Neural cell (in vitro differentiated cells): ENCODE measurements at regions not wholly inside any gene's neighbourhood (a gene's known extent, or its start where the extent isn't known, plus 50 kb on each side); places are given as distances from the start of the nearest gene placed in this dataset.

ENCODE experiments used
- H2AFZ ChIP-seq: fragments of 200-600, 300-800 bp; sonication (generic), shearing (Covaris generic); 2 replicates; pipeline ENCODE4 v1.6.0; 2014; ENCODE audit warnings: low read depth, mild to moderate bottlenecking, antibody characterized with exemption, low read length, moderate library complexity
- H3F3A ChIP-seq: fragments of 200-600 bp; shearing (Covaris generic); 2 replicates; pipeline ENCODE4 v1.6.1; 2016; ENCODE audit warnings: mild to moderate bottlenecking, moderate library complexity, mixed read lengths, antibody characterized with exemption, low read length; ENCODE audit not compliant: insufficient read depth, poor library complexity, severe bottlenecking
- H3K27ac ChIP-seq: fragments of 200-600, 300-800 bp; sonication (generic), shearing (Covaris generic); 2 replicates; pipeline ENCODE4 v1.5.1; 2014; ENCODE audit warnings: mild to moderate bottlenecking, low read length, moderate library complexity
- H3K27me3 ChIP-seq: fragments of 300-800, 200-600 bp; sonication (generic), shearing (Covaris generic); 2 replicates; pipeline ENCODE4 v1.6.0; 2014; ENCODE audit warnings: mild to moderate bottlenecking, low read depth, low read length, moderate library complexity; ENCODE audit not compliant: insufficient read depth
- H3K36me3 ChIP-seq: fragments of 300-800, 200-600 bp; sonication (generic), shearing (Covaris generic); 2 replicates; pipeline ENCODE4 v1.5.1; 2014; ENCODE audit warnings: mild to moderate bottlenecking, antibody characterized with exemption, low read length, moderate library complexity; ENCODE audit not compliant: insufficient read depth
- H3K4me2 ChIP-seq: fragments of 300-800, 200-600 bp; sonication (generic), shearing (Covaris generic); 2 replicates; pipeline ENCODE4 v1.6.0; 2014; ENCODE audit warnings: mild to moderate bottlenecking, low read length
- H3K4me3 ChIP-seq: fragments of 300-800, 200-600 bp; sonication (generic), shearing (Covaris generic); 2 replicates; pipeline ENCODE4 v1.5.1; 2014; ENCODE audit warnings: mild to moderate bottlenecking, low read length, moderate library complexity
- H3K79me2 ChIP-seq: fragments of 200-600 bp; shearing (Covaris generic); replicated peaks from 2 replicates; pipeline ENCODE4 v1.6.0; 2014; ENCODE audit warnings: mild to moderate bottlenecking, low read length, moderate library complexity; ENCODE audit not compliant: insufficient read depth
- H3K9ac ChIP-seq: fragments of 300-800, 200-600 bp; sonication (generic), shearing (Covaris generic); 2 replicates; pipeline ENCODE4 v1.6.1; 2016; ENCODE audit warnings: mild to moderate bottlenecking, low read length, mixed read lengths
- H3K9me2 ChIP-seq: fragments of 200-600 bp; shearing (Covaris generic); 2 replicates; pipeline ENCODE4 v1.6.1; 2016; ENCODE audit warnings: mild to moderate bottlenecking, low read length, mixed read lengths; ENCODE audit not compliant: insufficient read depth
- H3K9me3 ChIP-seq: fragments of 200-600, 300-800 bp; sonication (generic), shearing (Covaris generic); 2 replicates; pipeline ENCODE4 v1.6.1; 2016; ENCODE audit warnings: mild to moderate bottlenecking, mixed run types, low read length, moderate library complexity, mixed read lengths
- H4K20me1 ChIP-seq: fragments of 200-600 bp; shearing (Covaris generic); 2 replicates; pipeline ENCODE4 v1.6.1; 2016; ENCODE audit warnings: mild to moderate bottlenecking, mixed run types; ENCODE audit not compliant: insufficient read depth
- CTCF ChIP-seq: fragments of 450-650 bp; IDR thresholded peaks from 2 replicates; pipeline ENCODE4 v1.5.1; 2014; ENCODE audit warnings: antibody characterized with exemption, mild to moderate bottlenecking, moderate library complexity; ENCODE audit not compliant: poor library complexity, severe bottlenecking
- EP300 ChIP-seq: fragments of 450-650 bp; conservative IDR thresholded peaks from 2 replicates; pipeline ENCODE4 v1.6.1; 2014; ENCODE audit warnings: antibody characterized with exemption, mild to moderate bottlenecking, moderate library complexity; ENCODE audit not compliant: poor library complexity, severe bottlenecking
- EZH2 ChIP-seq: fragments of 200-600, 300-800 bp; shearing (Covaris generic), sonication (generic); IDR thresholded peaks from 2 replicates; pipeline ENCODE4 v1.6.1; 2014; ENCODE audit warnings: antibody characterized with exemption, low read length, borderline replicate concordance, mild to moderate bottlenecking; ENCODE audit not compliant: insufficient read depth, poor library complexity, severe bottlenecking
- MXI1 ChIP-seq: fragments of 450-650 bp; conservative IDR thresholded peaks from 2 replicates; pipeline ENCODE4 v1.6.1; 2014; ENCODE audit warnings: antibody characterized with exemption, mild to moderate bottlenecking; ENCODE audit not compliant: poor library complexity, severe bottlenecking
- POLR2AphosphoS5 ChIP-seq: IDR thresholded peaks from 2 replicates; pipeline ENCODE4 v1.6.1; 2012
- RAD21 ChIP-seq: fragments of 450-650 bp; conservative IDR thresholded peaks from 2 replicates; pipeline ENCODE4 v1.6.1; 2014; ENCODE audit warnings: antibody characterized with exemption, mild to moderate bottlenecking, moderate library complexity
- REST ChIP-seq: IDR thresholded peaks from 2 replicates; pipeline ENCODE4 v1.6.1; 2012; ENCODE audit warnings: borderline replicate concordance
- SMC3 ChIP-seq: fragments of 450-650 bp; conservative IDR thresholded peaks from 2 replicates; pipeline ENCODE4 v1.6.1; 2014; ENCODE audit warnings: antibody characterized with exemption, mild to moderate bottlenecking, moderate library complexity; ENCODE audit not compliant: poor library complexity
- TAF1 ChIP-seq: IDR thresholded peaks from 2 replicates; pipeline ENCODE4 v1.6.1; 2012; ENCODE audit warnings: low read depth

GRCh38 chr17:33966410-33967059 is 288.6 kb upstream of the CCL2 start:
- Histone ChIP-seq H2AFZ (no peak overlapping the region), H3K79me2 (no peaks in the 10 kb centered on the region), H4K20me1 (no peaks in the 10 kb centered on the region), H3K4me2 (no peak overlapping the region), H3K27ac (no peak overlapping the region), H3K36me3 (no peaks in the 10 kb centered on the region), H3K9ac (no peak overlapping the region), H3F3A (no peaks in the 10 kb centered on the region), H3K9me2 (no peaks in the 10 kb centered on the region), H3K27me3 (no peaks in the 10 kb centered on the region), H3K4me3 (no peak overlapping the region), H3K9me3 (no peaks in the 10 kb centered on the region)
- TF ChIP-seq TAF1, result no peak
- TF ChIP-seq EP300, result no peak
- TF ChIP-seq REST, result no peak
- no peak for TF ChIP-seq SMC3
- TF ChIP-seq MXI1, result no peak
- TF ChIP-seq CTCF, result no peak
- TF ChIP-seq POLR2AphosphoS5, result no peak
- TF ChIP-seq EZH2, result no peak
- TF ChIP-seq RAD21, result no peak

- Histone ChIP-seq H3K9me2 (no peaks in the 10 kb centered on the region), H3K36me3 (no peaks in the 10 kb centered on the region), H3K4me3 (no peak overlapping the region), H3K4me2 (no peak overlapping the region), H3K79me2 (no peaks in the 10 kb centered on the region), H3F3A (no peaks in the 10 kb centered on the region), H3K9ac (no peak overlapping the region), H3K27ac (peak overlapping the region; percentile 25), H3K9me3 (no peaks in the 10 kb centered on the region), H3K27me3 (no peaks in the 10 kb centered on the region), H2AFZ (no peak overlapping the region), H4K20me1 (no peaks in the 10 kb centered on the region)
- TF ChIP-seq TAF1 (no peak), CTCF (no peak), EZH2 (no peak), MXI1 (no peak), SMC3 (no peak), RAD21 (no peak), EP300 (peak; percentile 53), POLR2AphosphoS5 (peak; percentile 18), REST (no peak)
These were observed 287.3 kb upstream of the CCL2 start for GRCh38 chr17:33967608-33968349.
